H1 (cell line): ENCODE measurements at regions not wholly inside any gene's neighbourhood (a gene's known extent, or its start where the extent isn't known, plus 50 kb on each side); places are given as distances from the start of the nearest gene placed in this dataset.

Experiments
- CTCF ChIA-PET: fragments of 300-600 bp; sonication (Branson Sonifier 250); formaldehyde crosslinking; loops from one replicate; lab custom pipeline; 2021; ENCODE audit not compliant: partially characterized antibody; lab: Charles Lee
- POLR2A ChIA-PET: fragments of 300-600 bp; sonication (Branson Sonifier 250); formaldehyde crosslinking; loops from one replicate; lab custom pipeline; 2021; ENCODE audit warnings: inconsistent platforms; ENCODE audit not compliant: partially characterized antibody; lab: Charles Lee
- DNase-seq, 2 experiments: peaks; one replicate each; pipeline versions ENCODE4 v3.0.0 to v3.0.0-alpha.2; 2010 to 2022; ENCODE audit warnings: low spot score in 2 of 2, low read depth in 1 of 2, mixed read lengths in 1 of 2
- FAIRE-seq: peaks from 2 replicates; lab custom pipeline; 2011; peaks lifted over from hg19 to GRCh38; lab: Jason Lieb, UNC
- H2AFZ ChIP-seq: 2 replicates; pipeline ENCODE4 v1.8.1; 2012; ENCODE audit warnings: low read length, inconsistent platforms
- H2AK5ac ChIP-seq: 2 replicates; pipeline ENCODE4 v1.6.1; 2013; ENCODE audit warnings: low read depth, low read length
- H2BK120ac ChIP-seq: replicated peaks from 2 replicates; pipeline ENCODE3; 2013; ENCODE audit warnings: low read depth, low read length, inconsistent platforms
- H2BK12ac ChIP-seq: 2 replicates; pipeline ENCODE4 v1.6.1; 2013; ENCODE audit warnings: low read depth, low read length
- H2BK15ac ChIP-seq: 2 replicates; pipeline ENCODE4 v1.6.1; 2013; ENCODE audit warnings: low read length
- H2BK20ac ChIP-seq: 2 replicates; pipeline ENCODE4 v1.6.1; 2013; ENCODE audit warnings: low read length
- H2BK5ac ChIP-seq: 2 replicates; pipeline ENCODE4 v1.6.1; 2013; ENCODE audit warnings: low read depth, low read length
- H3K14ac ChIP-seq: 2 replicates; pipeline ENCODE4 v1.6.1; 2013; ENCODE audit warnings: inconsistent platforms; ENCODE audit not compliant: insufficient read length
- H3K18ac ChIP-seq: 2 replicates; pipeline ENCODE4 v1.6.1; 2013; ENCODE audit warnings: low read length; ENCODE audit errors: extremely low read depth
- H3K23ac ChIP-seq: 2 replicates; pipeline ENCODE4 v1.6.1; 2013; ENCODE audit warnings: inconsistent platforms; ENCODE audit not compliant: insufficient read length
- H3K23me2 ChIP-seq: 2 replicates; pipeline ENCODE4 v1.6.1; 2013; ENCODE audit warnings: low read depth, low read length
- H3K27ac ChIP-seq: 2 replicates; pipeline ENCODE4 v1.6.1; 2011; ENCODE audit warnings: low read depth, low read length, inconsistent platforms
- H3K27me3 ChIP-seq, 4 experiments: replicated peaks in 1 of 4; 1 replicate in 1 of 4; 2 replicates in 3 of 4; pipeline versions ENCODE4 v1.6.1 to v1.8.1; 2011 to 2013; ENCODE audit warnings: low read length in 3 of 4, mild to moderate bottlenecking in 3 of 4, inconsistent platforms in 2 of 4, mixed read lengths in 2 of 4, moderate library complexity in 1 of 4; ENCODE audit not compliant: control insufficient read depth in 3 of 4, insufficient read depth in 3 of 4; ENCODE audit errors: extremely low read depth in 1 of 4
- H3K36me3 ChIP-seq, 4 experiments: 2 replicates each; pipeline versions ENCODE4 v1.6.1 to v1.8.1; 2011 to 2013; ENCODE audit warnings: mild to moderate bottlenecking in 4 of 4, low read length in 3 of 4, moderate library complexity in 2 of 4, control low read depth in 1 of 4, inconsistent platforms in 1 of 4; ENCODE audit not compliant: insufficient read depth in 4 of 4, control insufficient read depth in 2 of 4
- H3K4ac ChIP-seq: replicated peaks from 2 replicates; pipeline ENCODE3; 2013; ENCODE audit warnings: low read length, low read depth, mixed read lengths, inconsistent platforms; ENCODE audit not compliant: insufficient read length
- H3K4me1 ChIP-seq, 4 experiments: replicated peaks in 1 of 4; 1 replicate in 1 of 4; 2 replicates in 3 of 4; pipeline versions ENCODE4 v1.6.1 to v1.8.1; 2011 to 2013; ENCODE audit warnings: low read length in 3 of 4, inconsistent platforms in 2 of 4, mixed read lengths in 1 of 4; ENCODE audit not compliant: insufficient read depth in 4 of 4, control insufficient read depth in 3 of 4
- H3K4me2 ChIP-seq, 2 experiments: 2 replicates each; pipeline versions ENCODE4 v1.6.1 to v1.8.1; 2011 to 2013; ENCODE audit warnings: low read depth in 2 of 2, low read length in 2 of 2, control low read depth in 1 of 2, inconsistent platforms in 1 of 2, mild to moderate bottlenecking in 1 of 2; ENCODE audit not compliant: insufficient read depth in 1 of 2
- H3K4me3 ChIP-seq, 4 experiments: fragments of 200-600, 300-600 bp in 1 of 4; sonication (generic), shearing (Covaris generic), sonication (Bioruptor Twin) in 1 of 4; 2 replicates each; pipeline versions ENCODE4 v1.5.1 to v1.8.1; 2011 to 2016; ENCODE audit warnings: low read length in 4 of 4, low read depth in 3 of 4, control low read depth in 2 of 4, inconsistent platforms in 2 of 4, mild to moderate bottlenecking in 2 of 4, mixed read lengths in 1 of 4, moderate library complexity in 1 of 4; ENCODE audit not compliant: insufficient read depth in 2 of 4; ENCODE audit errors: extremely low read depth in 1 of 4
- H3K56ac ChIP-seq: replicated peaks from 2 replicates; pipeline ENCODE3; 2013; ENCODE audit warnings: low read depth, mild to moderate bottlenecking, mixed read lengths, low read length, inconsistent platforms; ENCODE audit not compliant: insufficient read length
- H3K79me1 ChIP-seq: 2 replicates; pipeline ENCODE4 v1.6.1; 2013; ENCODE audit warnings: low read depth, low read length, control low read depth
- H3K79me2 ChIP-seq, 2 experiments: 2 replicates each; pipeline versions ENCODE4 v1.6.1 to v1.8.1; 2012 to 2013; ENCODE audit warnings: low read length in 2 of 2, mild to moderate bottlenecking in 2 of 2, inconsistent platforms in 1 of 2; ENCODE audit not compliant: insufficient read depth in 2 of 2, control insufficient read depth in 1 of 2
- H3K9ac ChIP-seq, 4 experiments: replicated peaks in 1 of 4; 1 replicate in 1 of 4; 2 replicates in 3 of 4; pipeline versions ENCODE4 v1.6.1 to v1.8.1; 2011 to 2013; ENCODE audit warnings: low read depth in 3 of 4, low read length in 3 of 4, control low read depth in 2 of 4, mild to moderate bottlenecking in 2 of 4, moderate library complexity in 2 of 4, inconsistent platforms in 1 of 4; ENCODE audit errors: extremely low read depth in 1 of 4
- H3K9me3 ChIP-seq, 2 experiments: 2 replicates each; pipeline versions ENCODE4 v1.6.1 to v1.8.1; 2012 to 2013; ENCODE audit warnings: mild to moderate bottlenecking in 2 of 2, moderate library complexity in 2 of 2, control low read depth in 1 of 2, inconsistent platforms in 1 of 2, low read depth in 1 of 2, low read length in 1 of 2, mixed read lengths in 1 of 2; ENCODE audit not compliant: insufficient read depth in 2 of 2
- H4K20me1 ChIP-seq, 2 experiments: replicated peaks in 1 of 2; 2 replicates each; pipeline versions ENCODE3 to v1.8.1; 2011 to 2013; ENCODE audit warnings: inconsistent platforms in 2 of 2, low read length in 2 of 2, mild to moderate bottlenecking in 1 of 2; ENCODE audit not compliant: insufficient read depth in 2 of 2, control insufficient read depth in 1 of 2
- H4K5ac ChIP-seq: 2 replicates; pipeline ENCODE4 v1.6.1; 2013; ENCODE audit warnings: low read length, low read depth, mixed read lengths, inconsistent platforms; ENCODE audit not compliant: insufficient read length
- H4K8ac ChIP-seq: 2 replicates; pipeline ENCODE4 v1.8.0; 2013; ENCODE audit warnings: mild to moderate bottlenecking, moderate library complexity, low read length, inconsistent platforms; ENCODE audit not compliant: insufficient read depth; ENCODE audit errors: extremely low read depth
- H4K91ac ChIP-seq: replicated peaks from 2 replicates; pipeline ENCODE3; 2013; ENCODE audit warnings: low read length, mixed read lengths, inconsistent platforms; ENCODE audit not compliant: insufficient read length
- BRCA1 ChIP-seq: IDR thresholded peaks from 2 replicates; pipeline ENCODE4 v1.6.1; 2012; ENCODE audit warnings: low read depth, low read length, improper control_type of control experiment
- GTF2F1 ChIP-seq: IDR thresholded peaks from 2 replicates; pipeline ENCODE4 v1.6.1; 2012; ENCODE audit warnings: low read depth, low read length, improper control_type of control experiment, borderline replicate concordance
- RBBP5 ChIP-seq: IDR thresholded peaks from 2 replicates; pipeline ENCODE4 v1.7.1; 2012; ENCODE audit warnings: low read depth, mild to moderate bottlenecking, inconsistent platforms, low read length, moderate library complexity, borderline replicate concordance
- RNF2 ChIP-seq: fragments of 200-900, 300-1000 bp; sonication (generic); IDR thresholded peaks from 2 replicates; pipeline ENCODE4 v1.7.1; 2016; ENCODE audit warnings: borderline replicate concordance, low read depth, mild to moderate bottlenecking, antibody characterized with exemption, low read length; ENCODE audit not compliant: poor library complexity, severe bottlenecking; ENCODE audit errors: missing control alignments
- RXRA ChIP-seq: IDR thresholded peaks from 2 replicates; pipeline ENCODE4 v1.6.1; 2011; ENCODE audit warnings: low read depth, mild to moderate bottlenecking, low read length, moderate library complexity; ENCODE audit not compliant: insufficient read depth
- SP1 ChIP-seq: IDR thresholded peaks from 2 replicates; pipeline ENCODE4 v1.6.1; 2011; ENCODE audit warnings: low read depth, low read length
- SP4 ChIP-seq: IDR thresholded peaks from 2 replicates; pipeline ENCODE4 v1.6.1; 2012; ENCODE audit warnings: low read length, inconsistent platforms
- WGBS, 2 experiments: shearing (Covaris generic) in 1 of 2; methylation state at CpG; one replicate each; pipeline versions ENCODE4 v1.1.6 to v1.1.7; 2013 to 2015; ENCODE audit warnings: low lambda C conversion rate in 2 of 2, mixed read lengths in 2 of 2, inconsistent platforms in 1 of 2, low coverage in 1 of 2, missing lambda C conversion rate in 1 of 2; ENCODE audit not compliant: insufficient replicate concordance in 2 of 2, insufficient coverage in 1 of 2, insufficient read length in 1 of 2; ENCODE audit errors: extremely low coverage in 1 of 2, missing lambda C conversion rate in 1 of 2; 5-methylcytosine and 5-hydroxymethylcytosine counted together

- Histone ChIP-seq H3K79me2 (no peaks in the 10 kb centered on the region), H2AK5ac (no peak overlapping the region), H3K4me3 (no peak overlapping the region), H3K27me3 (peaks cover 0 to 3% (median 0%) of the 10 kb centered on the region in 4 experiments; a peak in 1 of 7 replicates), H2AFZ (no peak overlapping the region), H4K20me1 (peaks cover 0 to 5% of the 10 kb centered on the region in 2 experiments), H3K14ac (no peak overlapping the region), H2BK15ac (no peak overlapping the region), H3K4me2 (no peak overlapping the region), H3K4ac (no peak overlapping the region), H3K23me2 (no peaks in the 10 kb centered on the region), H3K56ac (no peak overlapping the region), H4K8ac (no peak overlapping the region), H2BK12ac (no peak overlapping the region), H2BK5ac (no peak overlapping the region), H2BK120ac (no peak overlapping the region), H3K18ac (no peak overlapping the region), H3K27ac (no peak overlapping the region), H4K5ac (no peak overlapping the region), H3K9me3 (no peaks in the 10 kb centered on the region), H2BK20ac (no peak overlapping the region), H3K4me1 (no peaks in the 10 kb centered on the region; a peak in 1 of 7 replicates), H3K9ac (no peak overlapping the region), H4K91ac (no peak overlapping the region), H3K23ac (no peak overlapping the region), H3K79me1 (no peaks in the 10 kb centered on the region), H3K36me3 (no peaks in the 10 kb centered on the region)
- no peak for DNase-seq
- ChIA-PET CTCF (interaction anchor here (0.8 to 8.6 kb wide), 18 partner anchors 9 to 190 kb away, joined by 3 to 98 read pairs (median 8); partner anchors contain the start of gene SPSB1), POLR2A (no interaction called here)
- 78% methylated on average over 4 of the region's 4 CpGs; no CpG with 5 or more reads in 1 of the 2 experiments for WGBS, 2 experiments
- FAIRE-seq, result no peak
- TF ChIP-seq GTF2F1 (no peak), SP1 (no peak), RNF2 (no peak), BRCA1 (no peak), RBBP5 (no peak), RXRA (no peak), SP4 (no peak)
Measured at GRCh38 chr1:9456833-9457232, 82.4 kb upstream of the SLC25A33 start.
